ENCODE measurements at regions not wholly inside any gene's neighbourhood (a gene's known extent, or its start where the extent isn't known, plus 50 kb on each side); places are given as distances from the start of the nearest gene placed in this dataset.

- no peak for TF ChIP-seq EZH2 (IDR thresholded peaks at IDR 0.05)
- TF ChIP-seq POLR2AphosphoS5 (IDR thresholded peaks at IDR 0.05; ENCODE audit: borderline replicate concordance, low read depth, low read length) = no peak
- no peak for TF ChIP-seq FOXP2 (optimal IDR thresholded peaks at IDR 0.05; ENCODE audit: control extremely low read depth, extremely low read length, insufficient read depth)
Measured at GRCh38 chr4:79663865-79664264, 255.8 kb upstream of the GK2 start.

Measured in SK-N-MC (cell line).